ENCODE measurements at regions not wholly inside any gene's neighbourhood (a gene's known extent, or its start where the extent isn't known, plus 50 kb on each side); places are given as distances from the start of the nearest gene placed in this dataset.

DNA sequence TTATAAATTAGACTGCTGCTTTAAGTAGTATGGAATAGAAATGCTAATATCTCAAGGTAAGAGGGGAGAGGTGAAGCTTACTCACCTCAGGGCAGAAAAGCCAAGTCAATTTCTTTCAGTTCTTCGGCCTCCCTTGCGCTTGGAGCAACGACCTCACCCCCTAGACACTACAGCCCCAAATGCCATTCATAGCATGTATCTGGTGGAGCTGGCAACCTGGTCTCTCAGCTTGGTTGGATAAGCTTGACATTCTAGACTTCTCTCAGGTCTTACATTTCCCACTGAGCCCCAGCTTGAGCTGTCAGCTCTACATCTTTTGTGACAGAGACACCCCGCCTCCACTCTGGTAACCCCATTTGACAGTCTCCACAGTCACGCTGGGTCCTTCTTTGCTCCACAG lies 154.9 kb downstream of the ZNF608 start:
- H4K20me1 ChIP-seq (ENCODE audit: insufficient read depth), result no peaks in the 10 kb centered on the region
- POLR2A ChIA-PET, result no interaction called here
- H2AFZ ChIP-seq (ENCODE audit: low read depth), result no peak overlapping the region
- H3K9ac ChIP-seq, result no peak overlapping the region
- no peaks in the 10 kb centered on the region for H3K9me2 ChIP-seq
- DNase-seq, result no peak
- H3K27me3 ChIP-seq (ENCODE audit: insufficient read depth), result no peaks in the 10 kb centered on the region
- TF ChIP-seq TCF12 (IDR thresholded peaks at IDR 0.05), result no peak
- TF ChIP-seq FOXJ3 (CRISPR knock-in tag; IDR thresholded peaks at IDR 0.05), result no peak
- no peak for TF ChIP-seq SMC3 (IDR thresholded peaks at IDR 0.05; ENCODE audit: low read depth, low read length)
- no peak for TF ChIP-seq YY1 (IDR thresholded peaks at IDR 0.05; ENCODE audit: low read depth)
- no peak for TF ChIP-seq CHD2 (IDR thresholded peaks at IDR 0.05; ENCODE audit: low read length, partially characterized antibody)
- TF ChIP-seq, protein P1, sequence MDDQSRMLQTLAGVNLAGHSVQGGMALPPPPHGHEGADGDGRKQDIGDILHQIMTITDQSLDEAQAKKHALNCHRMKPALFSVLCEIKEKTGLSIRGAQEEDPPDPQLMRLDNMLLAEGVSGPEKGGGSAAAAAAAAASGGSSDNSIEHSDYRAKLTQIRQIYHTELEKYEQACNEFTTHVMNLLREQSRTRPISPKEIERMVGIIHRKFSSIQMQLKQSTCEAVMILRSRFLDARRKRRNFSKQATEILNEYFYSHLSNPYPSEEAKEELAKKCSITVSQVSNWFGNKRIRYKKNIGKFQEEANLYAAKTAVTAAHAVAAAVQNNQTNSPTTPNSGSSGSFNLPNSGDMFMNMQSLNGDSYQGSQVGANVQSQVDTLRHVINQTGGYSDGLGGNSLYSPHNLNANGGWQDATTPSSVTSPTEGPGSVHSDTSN (IDR thresholded peaks at IDR 0.05), result no peak
- TF ChIP-seq SIN3A (IDR thresholded peaks at IDR 0.05; ENCODE audit: borderline replicate concordance, low read depth, low read length), result no peak
- no peak for TF ChIP-seq GATA2 (CRISPR knock-in tag; IDR thresholded peaks at IDR 0.05)
- TF ChIP-seq RFX5 (IDR thresholded peaks at IDR 0.05; ENCODE audit: low read length), result no peak
- TF ChIP-seq NRF1 (IDR thresholded peaks at IDR 0.05; ENCODE audit: low read depth, low read length), result no peak
- no peak for TF ChIP-seq RAD21 (IDR thresholded peaks at IDR 0.05; ENCODE audit: low read length)
- TF ChIP-seq ZBTB33 (IDR thresholded peaks at IDR 0.05; ENCODE audit: borderline replicate concordance, low read depth), result no peak
- no peak for TF ChIP-seq RXRA (IDR thresholded peaks at IDR 0.05; ENCODE audit: borderline replicate concordance, low read depth)
- TF ChIP-seq REST (IDR thresholded peaks at IDR 0.05; ENCODE audit: low read depth, low read length), result no peak
- TF ChIP-seq USF2 (IDR thresholded peaks at IDR 0.05; ENCODE audit: borderline replicate concordance, low read depth, low read length), result no peak
- TF ChIP-seq USF1 (IDR thresholded peaks at IDR 0.05; ENCODE audit: borderline replicate concordance, low read depth), result no peak
- no peak for TF ChIP-seq POLR2AphosphoS5 (IDR thresholded peaks at IDR 0.05; ENCODE audit: low read depth, low read length)
- H3K4me1 ChIP-seq (ENCODE audit: control insufficient read depth in 1 of 2, insufficient read depth in 2 of 2, low read depth in 1 of 2, low read length in 1 of 2), result peaks cover 0 to 2% of the 10 kb centered on the region in 2 experiments; a peak in 1 of 4 replicates
- no peak overlapping the region for H3K4me3 ChIP-seq (ENCODE audit: low read depth in 2 of 2, low read length in 1 of 2)
- CTCF ChIA-PET, result no interaction called here
- H3K9me3 ChIP-seq, result no peaks in the 10 kb centered on the region
- no peaks in the 10 kb centered on the region for H3K79me2 ChIP-seq (ENCODE audit: insufficient read depth)
- no peaks in the 10 kb centered on the region for H3F3A ChIP-seq (replicated peaks; ENCODE audit: insufficient read depth)
- WGBS (ENCODE audit: low lambda C conversion rate), result 90% methylated on average over 5 of the region's 5 CpGs
- H3K4me2 ChIP-seq, result no peak overlapping the region
- H3K36me3 ChIP-seq (replicated peaks in 1 of 2; ENCODE audit: control insufficient read depth in 1 of 2, insufficient read depth in 2 of 2, low read length in 1 of 2), result no peaks in the 10 kb centered on the region
- H3K27ac ChIP-seq (ENCODE audit: low read depth in 2 of 2, low read length in 1 of 2), result no peak overlapping the region

Data from SK-N-SH (cell line).